HEK293 (cell line): ENCODE measurements at regions not wholly inside any gene's neighbourhood (a gene's known extent, or its start where the extent isn't known, plus 50 kb on each side); places are given as distances from the start of the nearest gene placed in this dataset.

Experiments used
- CTCF ChIA-PET: fragments of 350-600 bp; formaldehyde crosslinking; extraction: SDS; loops from one replicate; lab custom pipeline; 2021; ENCODE audit warnings: antibody characterized with exemption; lab: Yijun Ruan, JAX
- POLR2A ChIA-PET: fragments of 300-600 bp; formaldehyde crosslinking; extraction: SDS; loops from one replicate; lab custom pipeline; 2020; ENCODE audit warnings: antibody characterized with exemption, inconsistent platforms; lab: Yijun Ruan, JAX
- H3K27ac ChIP-seq: fragments of 200-500 bp; sonication (Bioruptor generic); 2 replicates; pipeline ENCODE4 v1.5.1; 2014; ENCODE audit warnings: low read depth, low read length, control low read depth, inconsistent platforms; ENCODE audit errors: extremely low read depth
- H3K36me3 ChIP-seq, 2 experiments: fragments of 200-500 bp in 1 of 2; sonication (Bioruptor generic) in 1 of 2; 1 replicate in 1 of 2; 2 replicates in 1 of 2; pipeline ENCODE4 v1.5.1; 2014 to 2017; ENCODE audit warnings: inconsistent platforms in 2 of 2, low read length in 2 of 2; ENCODE audit not compliant: control insufficient read depth in 2 of 2, insufficient read depth in 1 of 2
- H3K4me1 ChIP-seq: fragments of 200-500 bp; sonication (Bioruptor generic); 2 replicates; pipeline ENCODE4 v1.5.1; 2014; ENCODE audit warnings: mild to moderate bottlenecking, low read length, inconsistent platforms; ENCODE audit not compliant: control insufficient read depth, insufficient read depth
- H3K4me3 ChIP-seq: 2 replicates; pipeline ENCODE4 v1.5.1; 2011; ENCODE audit warnings: low read depth, mild to moderate bottlenecking, control low read depth, low read length, moderate library complexity
- H3K9me3 ChIP-seq: fragments of 200-500 bp; sonication (Bioruptor generic); 2 replicates; pipeline ENCODE4 v1.5.1; 2014; ENCODE audit warnings: low read depth, low read length, inconsistent platforms; ENCODE audit not compliant: control insufficient read depth, insufficient read depth
- HOXC10 ChIP-seq: sonication (generic); formaldehyde crosslinking; IDR thresholded peaks from 2 replicates; pipeline ENCODE4 v1.8.1; 2023; ENCODE audit warnings: mild to moderate bottlenecking, missing genetic modification reagents
- KLF7 ChIP-seq: fragments of 450-650 bp; formaldehyde crosslinking; IDR thresholded peaks from 2 replicates; pipeline ENCODE4 v1.5.1; 2016; ENCODE audit warnings: missing biosample characterization, missing genetic modification characterization, borderline replicate concordance
- ZFHX2 ChIP-seq: fragments of 450-650 bp; formaldehyde crosslinking; conservative IDR thresholded peaks from 2 replicates; pipeline ENCODE4 v1.5.1; 2016; ENCODE audit warnings: missing biosample characterization, missing genetic modification characterization
- ZNF221 ChIP-seq: fragments of 450-650 bp; formaldehyde crosslinking; IDR thresholded peaks from 2 replicates; pipeline ENCODE4 v1.5.1; 2017; ENCODE audit warnings: missing biosample characterization, missing genetic modification characterization, borderline replicate concordance
- ZNF24 ChIP-seq: fragments of 450-650 bp; formaldehyde crosslinking; IDR thresholded peaks from 2 replicates; pipeline ENCODE4 v1.5.1; 2016; ENCODE audit warnings: missing biosample characterization, missing genetic modification characterization
- ZNF350 ChIP-seq: fragments of 450-650 bp; formaldehyde crosslinking; IDR thresholded peaks from 2 replicates; pipeline ENCODE4 v1.5.0; 2017; ENCODE audit warnings: missing biosample characterization, mild to moderate bottlenecking, missing genetic modification characterization
- ZNF510 ChIP-seq: fragments of 450-650 bp; formaldehyde crosslinking; IDR thresholded peaks from 2 replicates; pipeline ENCODE4 v1.5.1; 2018; ENCODE audit warnings: mild to moderate bottlenecking, missing genetic modification characterization, missing biosample characterization; ENCODE audit not compliant: insufficient replicate concordance
- ZNF514 ChIP-seq: fragments of 450-650 bp; formaldehyde crosslinking; IDR thresholded peaks from 2 replicates; pipeline ENCODE4 v1.5.1; 2016; ENCODE audit warnings: missing biosample characterization, missing genetic modification characterization
- ZNF624 ChIP-seq: fragments of 450-650 bp; formaldehyde crosslinking; IDR thresholded peaks from 2 replicates; pipeline ENCODE4 v1.5.1; 2017; ENCODE audit warnings: missing biosample characterization, missing genetic modification characterization
- ZNF654 ChIP-seq: fragments of 450-650 bp; formaldehyde crosslinking; IDR thresholded peaks from 2 replicates; pipeline ENCODE4 v1.5.1; 2016; ENCODE audit warnings: low read depth, missing biosample characterization, missing genetic modification characterization
- TF ChIP-seq, protein P1 (sequence below): fragments of 450-650 bp; formaldehyde crosslinking; IDR thresholded peaks from 2 replicates; pipeline ENCODE4 v1.5.1; 2016; ENCODE audit warnings: missing biosample characterization, missing genetic modification characterization
- TF ChIP-seq, protein P2 (sequence below): fragments of 450-650 bp; formaldehyde crosslinking; IDR thresholded peaks from 2 replicates; pipeline ENCODE4 v1.5.1; 2017; ENCODE audit warnings: missing biosample characterization, missing genetic modification characterization
- TF ChIP-seq, protein P3 (sequence below): fragments of 450-650 bp; formaldehyde crosslinking; IDR thresholded peaks from 2 replicates; pipeline ENCODE4 v1.5.1; 2017; ENCODE audit warnings: missing biosample characterization, missing genetic modification characterization

DNA sequence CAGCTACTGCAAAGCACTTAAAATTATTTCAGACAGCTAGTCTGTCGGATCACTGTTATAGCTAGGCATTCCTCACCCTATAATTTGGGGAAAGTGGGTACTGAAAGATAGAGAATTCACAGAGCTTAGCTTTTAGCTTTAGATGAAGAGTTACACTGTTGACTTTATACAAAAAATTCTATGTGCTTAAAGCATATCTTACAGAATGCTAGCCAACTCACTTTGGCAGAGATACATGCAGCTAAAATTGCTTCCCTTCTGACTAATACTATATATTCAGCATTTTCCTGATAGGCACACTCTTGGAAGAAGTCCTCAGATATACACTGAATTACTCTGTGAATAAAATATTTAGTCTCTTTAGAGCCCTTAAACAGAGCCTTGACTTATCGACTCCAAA lies 353.5 kb upstream of the STEAP1 start:
- no peak overlapping the region for H3K27ac ChIP-seq
- no peaks in the 10 kb centered on the region for H3K4me1 ChIP-seq
- TF ChIP-seq ZNF510 (tag by site-specific recombination) (no peak), ZNF350 (tag by site-specific recombination) (no peak), ZFHX2 (no peak), ZNF24 (tag by site-specific recombination) (no peak), ZNF654 (tag by site-specific recombination) (no peak), ZNF624 (tag by site-specific recombination) (no peak), KLF7 (tag by site-specific recombination) (no peak)
- TF ChIP-seq, protein P1, sequence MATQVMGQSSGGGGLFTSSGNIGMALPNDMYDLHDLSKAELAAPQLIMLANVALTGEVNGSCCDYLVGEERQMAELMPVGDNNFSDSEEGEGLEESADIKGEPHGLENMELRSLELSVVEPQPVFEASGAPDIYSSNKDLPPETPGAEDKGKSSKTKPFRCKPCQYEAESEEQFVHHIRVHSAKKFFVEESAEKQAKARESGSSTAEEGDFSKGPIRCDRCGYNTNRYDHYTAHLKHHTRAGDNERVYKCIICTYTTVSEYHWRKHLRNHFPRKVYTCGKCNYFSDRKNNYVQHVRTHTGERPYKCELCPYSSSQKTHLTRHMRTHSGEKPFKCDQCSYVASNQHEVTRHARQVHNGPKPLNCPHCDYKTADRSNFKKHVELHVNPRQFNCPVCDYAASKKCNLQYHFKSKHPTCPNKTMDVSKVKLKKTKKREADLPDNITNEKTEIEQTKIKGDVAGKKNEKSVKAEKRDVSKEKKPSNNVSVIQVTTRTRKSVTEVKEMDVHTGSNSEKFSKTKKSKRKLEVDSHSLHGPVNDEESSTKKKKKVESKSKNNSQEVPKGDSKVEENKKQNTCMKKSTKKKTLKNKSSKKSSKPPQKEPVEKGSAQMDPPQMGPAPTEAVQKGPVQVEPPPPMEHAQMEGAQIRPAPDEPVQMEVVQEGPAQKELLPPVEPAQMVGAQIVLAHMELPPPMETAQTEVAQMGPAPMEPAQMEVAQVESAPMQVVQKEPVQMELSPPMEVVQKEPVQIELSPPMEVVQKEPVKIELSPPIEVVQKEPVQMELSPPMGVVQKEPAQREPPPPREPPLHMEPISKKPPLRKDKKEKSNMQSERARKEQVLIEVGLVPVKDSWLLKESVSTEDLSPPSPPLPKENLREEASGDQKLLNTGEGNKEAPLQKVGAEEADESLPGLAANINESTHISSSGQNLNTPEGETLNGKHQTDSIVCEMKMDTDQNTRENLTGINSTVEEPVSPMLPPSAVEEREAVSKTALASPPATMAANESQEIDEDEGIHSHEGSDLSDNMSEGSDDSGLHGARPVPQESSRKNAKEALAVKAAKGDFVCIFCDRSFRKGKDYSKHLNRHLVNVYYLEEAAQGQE (tag by site-specific recombination): no peak
- TF ChIP-seq, protein P2, sequence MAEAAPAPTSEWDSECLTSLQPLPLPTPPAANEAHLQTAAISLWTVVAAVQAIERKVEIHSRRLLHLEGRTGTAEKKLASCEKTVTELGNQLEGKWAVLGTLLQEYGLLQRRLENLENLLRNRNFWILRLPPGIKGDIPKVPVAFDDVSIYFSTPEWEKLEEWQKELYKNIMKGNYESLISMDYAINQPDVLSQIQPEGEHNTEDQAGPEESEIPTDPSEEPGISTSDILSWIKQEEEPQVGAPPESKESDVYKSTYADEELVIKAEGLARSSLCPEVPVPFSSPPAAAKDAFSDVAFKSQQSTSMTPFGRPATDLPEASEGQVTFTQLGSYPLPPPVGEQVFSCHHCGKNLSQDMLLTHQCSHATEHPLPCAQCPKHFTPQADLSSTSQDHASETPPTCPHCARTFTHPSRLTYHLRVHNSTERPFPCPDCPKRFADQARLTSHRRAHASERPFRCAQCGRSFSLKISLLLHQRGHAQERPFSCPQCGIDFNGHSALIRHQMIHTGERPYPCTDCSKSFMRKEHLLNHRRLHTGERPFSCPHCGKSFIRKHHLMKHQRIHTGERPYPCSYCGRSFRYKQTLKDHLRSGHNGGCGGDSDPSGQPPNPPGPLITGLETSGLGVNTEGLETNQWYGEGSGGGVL: no peak
- no peaks in the 10 kb centered on the region for H3K36me3 ChIP-seq
- no peaks in the 10 kb centered on the region for H3K9me3 ChIP-seq
- POLR2A ChIA-PET: no interaction called here
- CTCF ChIA-PET: interaction anchor here (0.7 kb wide), 1 partner anchor 110 kb away, joined by 3 read pairs; no protein-coding TSS in a partner anchor
- H3K4me3 ChIP-seq: no peak overlapping the region

DNA sequence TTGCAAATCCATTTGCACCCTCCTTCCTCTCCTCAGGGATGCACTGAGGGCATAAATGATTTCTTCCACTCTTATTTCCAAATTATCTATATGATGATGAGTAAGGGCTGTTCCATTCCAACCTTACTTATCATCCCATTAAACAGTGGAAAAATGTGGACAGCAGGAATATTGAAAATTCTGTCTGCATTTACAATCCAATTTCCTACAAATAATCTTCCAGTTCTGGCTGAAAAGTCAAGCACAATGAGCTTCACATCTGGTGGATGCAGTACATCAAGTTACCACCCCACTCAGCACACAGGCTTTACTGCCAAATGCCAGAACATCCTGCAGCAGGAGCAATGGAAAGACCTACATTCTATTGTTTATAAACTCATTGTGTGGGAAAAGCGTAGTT lies 345.0 kb upstream of the STEAP1 start:
- H3K27ac ChIP-seq: no peak overlapping the region
- ChIA-PET POLR2A (no interaction called here), CTCF (no interaction called here)
- H3K4me1 ChIP-seq: no peaks in the 10 kb centered on the region
- no peaks in the 10 kb centered on the region for H3K9me3 ChIP-seq
- TF ChIP-seq, protein P3, sequence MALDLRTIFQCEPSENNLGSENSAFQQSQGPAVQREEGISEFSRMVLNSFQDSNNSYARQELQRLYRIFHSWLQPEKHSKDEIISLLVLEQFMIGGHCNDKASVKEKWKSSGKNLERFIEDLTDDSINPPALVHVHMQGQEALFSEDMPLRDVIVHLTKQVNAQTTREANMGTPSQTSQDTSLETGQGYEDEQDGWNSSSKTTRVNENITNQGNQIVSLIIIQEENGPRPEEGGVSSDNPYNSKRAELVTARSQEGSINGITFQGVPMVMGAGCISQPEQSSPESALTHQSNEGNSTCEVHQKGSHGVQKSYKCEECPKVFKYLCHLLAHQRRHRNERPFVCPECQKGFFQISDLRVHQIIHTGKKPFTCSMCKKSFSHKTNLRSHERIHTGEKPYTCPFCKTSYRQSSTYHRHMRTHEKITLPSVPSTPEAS (tag by site-specific recombination): no peak
- no peak for TF ChIP-seq ZNF221 (tag by site-specific recombination)
- H3K36me3 ChIP-seq: no peaks in the 10 kb centered on the region
- no peak overlapping the region for H3K4me3 ChIP-seq

DNA sequence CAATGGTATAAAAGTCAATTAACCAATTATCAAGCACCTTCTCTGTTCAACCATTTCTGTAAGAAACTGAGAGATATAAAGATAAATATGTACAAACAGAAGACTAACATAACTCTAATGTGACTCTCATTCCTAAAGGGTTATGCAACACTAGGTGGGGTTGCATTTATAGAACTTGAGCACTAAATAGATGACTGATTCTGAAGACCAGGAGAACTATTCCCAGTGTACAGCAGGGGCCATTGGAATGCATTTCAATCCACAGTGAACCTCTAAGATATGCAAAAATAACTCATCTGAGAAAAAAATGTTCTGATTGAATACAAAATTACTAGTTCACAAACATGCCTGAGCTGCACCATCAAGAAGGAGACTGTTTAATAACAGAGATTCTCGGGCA lies 341.2 kb upstream of the STEAP1 start:
- Histone ChIP-seq H3K9me3 (no peaks in the 10 kb centered on the region), H3K4me1 (no peaks in the 10 kb centered on the region), H3K27ac (no peak overlapping the region), H3K4me3 (no peak overlapping the region), H3K36me3 (no peaks in the 10 kb centered on the region)
- ChIA-PET POLR2A (no interaction called here), CTCF (interaction anchor here (0.6 kb wide), 1 partner anchor 28 kb away, joined by 3 read pairs; no protein-coding TSS in a partner anchor)
- no peak for TF ChIP-seq ZNF514 (tag by site-specific recombination)
- TF ChIP-seq HOXC10 (CRISPR knock-in tag): no peak
